PC-9 (cell line): ENCODE measurements at regions not wholly inside any gene's neighbourhood (a gene's known extent, or its start where the extent isn't known, plus 50 kb on each side); places are given as distances from the start of the nearest gene placed in this dataset.

ENCODE experiments used
- CTCF ChIP-seq: fragments of 200-600 bp; sonication (generic); conservative IDR thresholded peaks from 2 replicates; pipeline ENCODE4 v1.6.1; 2017; ENCODE audit warnings: mixed run types, antibody characterized with exemption, mild to moderate bottlenecking, moderate library complexity
- EZH2 ChIP-seq: fragments of 200-600 bp; sonication (generic); IDR thresholded peaks from 2 replicates; pipeline ENCODE4 v1.8.0; 2017; ENCODE audit warnings: antibody characterized with exemption, low read depth

- TF ChIP-seq CTCF (no peak), EZH2 (no peak)
These were observed 982.8 kb upstream of the ROBO1 start for GRCh38 chr3:80750637-80751036.
